Natural killer cell (primary cell): ENCODE measurements at regions not wholly inside any gene's neighbourhood (a gene's known extent, or its start where the extent isn't known, plus 50 kb on each side); places are given as distances from the start of the nearest gene placed in this dataset.

ENCODE experiments used
- ATAC-seq, 3 donors: fragments of 150-1000 bp in 2 of 3; fragments of 200-7000 bp in 1 of 3; cut with Tn5 transposase; 1 replicate in 1 of 3; 2 replicates in 2 of 3; pipeline ENCODE4 v1.10.0; 2021; ENCODE audit warnings: mild to moderate bottlenecking in 2 of 3, moderate library complexity in 2 of 3
- DNase-seq, 2 donors: peaks; one replicate each; pipeline versions ENCODE4 v3.0.0 to v3.0.0-alpha.2; 2013 to 2021; ENCODE audit warnings: mixed read lengths in 1 of 2
- H3K27ac ChIP-seq: one replicate; pipeline ENCODE4 v1.5.1; 2013; ENCODE audit warnings: mild to moderate bottlenecking, low read length
- H3K27me3 ChIP-seq: one replicate; pipeline ENCODE4 v1.6.1; 2013; ENCODE audit warnings: low read length; ENCODE audit not compliant: control insufficient read depth, insufficient read depth
- H3K36me3 ChIP-seq: one replicate; pipeline ENCODE4 v1.6.1; 2013; ENCODE audit warnings: low read length; ENCODE audit not compliant: control insufficient read depth, insufficient read depth
- H3K4me1 ChIP-seq: one replicate; pipeline ENCODE4 v1.6.1; 2013; ENCODE audit warnings: low read length; ENCODE audit not compliant: control insufficient read depth, insufficient read depth
- H3K4me3 ChIP-seq: one replicate; pipeline ENCODE4 v1.5.1; 2013; ENCODE audit warnings: low read length
- H3K9me3 ChIP-seq: one replicate; pipeline ENCODE4 v1.6.1; 2013; ENCODE audit warnings: low read length; ENCODE audit not compliant: control insufficient read depth, insufficient read depth
- H3K27ac Mint-ChIP-seq, 2 donors: one replicate each; pipeline ENCODE4 v1.8.0; 2022; ENCODE audit warnings: mild to moderate bottlenecking in 2 of 2, mixed read lengths in 2 of 2, moderate library complexity in 1 of 2
- H3K27me3 Mint-ChIP-seq, 2 donors: one replicate each; pipeline ENCODE4 v1.8.0; 2022; ENCODE audit warnings: low read depth in 2 of 2, mixed read lengths in 2 of 2
- H3K36me3 Mint-ChIP-seq: one replicate; pipeline ENCODE4 v1.8.0; 2022; ENCODE audit warnings: mixed read lengths
- H3K4me1 Mint-ChIP-seq, 2 donors: one replicate each; pipeline ENCODE4 v1.8.0; 2022; ENCODE audit warnings: mixed read lengths in 2 of 2
- H3K4me3 Mint-ChIP-seq: one replicate; pipeline ENCODE4 v1.8.0; 2022; ENCODE audit warnings: mild to moderate bottlenecking, moderate library complexity, mixed read lengths
- H3K9me3 Mint-ChIP-seq, 2 donors: one replicate each; pipeline ENCODE4 v1.8.0; 2022; ENCODE audit warnings: mixed read lengths in 2 of 2
- CTCF ChIP-seq: fragments of 200-600 bp; IDR thresholded peaks from one replicate; pipeline ENCODE4 v1.8.0; 2022; ENCODE audit warnings: antibody characterized with exemption
- WGBS: methylation state at CpG from one replicate; pipeline ENCODE4 v1.1.7; 2013; ENCODE audit warnings: missing lambda C conversion rate; ENCODE audit not compliant: insufficient coverage; 5-methylcytosine and 5-hydroxymethylcytosine counted together
- intact Hi-C: fragments of 100-400 bp; cut with micrococcal nuclease; formaldehyde crosslinking; loops from one replicate; pipeline ENCODE4 v1.14.2; 2022

GRCh38 chr15:62601777-62602545, 436.9 kb upstream of the C2CD4B start:
- H3K9me3 Mint-ChIP-seq = no peaks in the 10 kb centered on the region
- H3K4me1 Mint-ChIP-seq = no peaks in the 10 kb centered on the region
- H3K27me3 Mint-ChIP-seq = peaks cover 7 to 27% of the 10 kb centered on the region in 2 donors
- Histone ChIP-seq H3K4me3 (no peak overlapping the region), H3K9me3 (no peaks in the 10 kb centered on the region), H3K4me1 (no peaks in the 10 kb centered on the region), H3K36me3 (no peaks in the 10 kb centered on the region), H3K27ac (no peak overlapping the region), H3K27me3 (no peaks in the 10 kb centered on the region)
- DNase-seq (no peak), ATAC-seq (no peak)
- intact Hi-C loops = no loop called here
- no peak overlapping the region for H3K4me3 Mint-ChIP-seq
- no peaks in the 10 kb centered on the region for H3K36me3 Mint-ChIP-seq
- H3K27ac Mint-ChIP-seq = no peak overlapping the region
- TF ChIP-seq CTCF = no peak
- WGBS = 90% methylated on average over 8 of the region's 9 CpGs

- TF ChIP-seq CTCF = no peak
- DNase-seq = no peak
- H3K27me3 ChIP-seq = no peaks in the 10 kb centered on the region
- no peaks in the 10 kb centered on the region for H3K4me1 ChIP-seq
- H3K9me3 ChIP-seq = no peaks in the 10 kb centered on the region
- Mint-ChIP-seq H3K27me3 (peaks cover 11 to 22% of the 10 kb centered on the region in 2 donors), H3K27ac (no peak overlapping the region), H3K9me3 (no peaks in the 10 kb centered on the region), H3K4me3 (no peak overlapping the region), H3K4me1 (no peaks in the 10 kb centered on the region), H3K36me3 (no peaks in the 10 kb centered on the region)
- ATAC-seq = no peak
- no peak overlapping the region for H3K27ac ChIP-seq
- no peaks in the 10 kb centered on the region for H3K36me3 ChIP-seq
- intact Hi-C loops = no loop called here
- WGBS = 96% methylated on average over 1 of the region's 1 CpG
- no peak overlapping the region for H3K4me3 ChIP-seq
Measured at GRCh38 chr15:62603742-62604141, 438.7 kb upstream of the C2CD4B start.

- Mint-ChIP-seq H3K4me3 (no peak overlapping the region), H3K9me3 (no peaks in the 10 kb centered on the region), H3K4me1 (no peaks in the 10 kb centered on the region), H3K27me3 (peaks cover 7 to 26% of the 10 kb centered on the region in 2 donors), H3K27ac (no peak overlapping the region), H3K36me3 (no peaks in the 10 kb centered on the region)
- H3K27ac ChIP-seq = no peak overlapping the region
- WGBS = 95% methylated on average over 6 of the region's 7 CpGs
- H3K27me3 ChIP-seq = no peaks in the 10 kb centered on the region
- intact Hi-C loops = no loop called here
- TF ChIP-seq CTCF = no peak
- H3K4me1 ChIP-seq = no peaks in the 10 kb centered on the region
- no peak overlapping the region for H3K4me3 ChIP-seq
- no peak for DNase-seq
- H3K9me3 ChIP-seq = no peaks in the 10 kb centered on the region
- H3K36me3 ChIP-seq = no peaks in the 10 kb centered on the region
- no peak for ATAC-seq
Measured at GRCh38 chr15:62605282-62605681, 437.3 kb upstream of the TPM1 start.
